ENCODE measurements at regions not wholly inside any gene's neighbourhood (a gene's known extent, or its start where the extent isn't known, plus 50 kb on each side); places are given as distances from the start of the nearest gene placed in this dataset.

DNA sequence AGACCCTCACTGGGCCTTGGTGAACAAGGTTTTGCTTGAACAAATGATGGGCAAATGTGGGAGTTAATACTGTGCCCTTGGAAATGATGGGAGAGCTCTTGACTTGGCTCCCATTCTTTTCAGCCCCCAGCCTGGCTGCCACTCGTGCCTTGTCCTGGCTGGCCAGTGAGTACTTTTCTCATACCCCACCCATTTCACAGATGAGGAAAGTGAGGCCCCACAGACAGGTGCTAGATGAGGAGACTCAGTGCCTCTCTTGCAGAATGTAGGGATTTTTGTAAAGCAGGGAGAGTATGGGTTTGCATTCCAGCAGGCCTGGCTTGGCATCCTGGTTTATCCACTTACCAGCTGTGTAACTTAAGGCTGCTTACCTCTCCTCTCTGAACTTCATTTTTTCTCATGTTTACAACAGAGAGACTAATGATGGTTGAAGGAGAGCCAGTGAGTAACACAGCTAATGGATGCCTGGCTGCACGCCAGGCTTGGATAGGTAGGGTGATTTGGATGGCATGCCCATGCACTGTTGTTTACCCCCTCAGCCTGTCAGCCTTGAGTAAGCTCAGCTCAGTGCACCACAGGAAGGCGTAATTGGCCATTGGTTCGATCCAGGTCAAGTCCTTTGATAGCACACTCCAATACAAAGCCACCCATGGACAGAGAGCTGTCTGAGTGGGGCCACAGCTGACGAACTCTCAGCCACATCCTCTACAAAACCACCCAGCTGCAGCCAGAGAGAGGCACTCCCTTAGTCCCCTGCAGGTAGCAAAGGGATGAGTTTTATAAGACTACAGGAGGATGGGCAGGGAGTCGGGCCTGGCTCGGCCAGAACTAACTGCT is 436.8 kb downstream of the RPS24 start:
- no peak for TF ChIP-seq LEF1 (IDR thresholded peaks at IDR 0.05; ENCODE audit: borderline replicate concordance)
- TF ChIP-seq ZNF384 (IDR thresholded peaks at IDR 0.05): no peak
- no peak for TF ChIP-seq ELF4 (IDR thresholded peaks at IDR 0.05)
- no peak for TF ChIP-seq NFRKB (IDR thresholded peaks at IDR 0.05)
- no peak for TF ChIP-seq SP1 (IDR thresholded peaks at IDR 0.05)
- no peak for TF ChIP-seq BHLHE40 (IDR thresholded peaks at IDR 0.05; ENCODE audit: borderline replicate concordance)
- no peak for TF ChIP-seq FOXM1 (IDR thresholded peaks at IDR 0.05; ENCODE audit: borderline replicate concordance)
- TF ChIP-seq CTBP1 (IDR thresholded peaks at IDR 0.05; ENCODE audit: borderline replicate concordance): no peak
- no peak for TF ChIP-seq SUZ12 (IDR thresholded peaks at IDR 0.05)
- TF ChIP-seq FOXK2 (IDR thresholded peaks at IDR 0.05): no peak

Data from HEK293T (cell line).